UCSD-AML1 (cell line): ENCODE measurements at regions not wholly inside any gene's neighbourhood (a gene's known extent, or its start where the extent isn't known, plus 50 kb on each side); places are given as distances from the start of the nearest gene placed in this dataset.

ENCODE experiments used
- DNase-seq: peaks from one replicate; lab custom pipeline; 2025; ENCODE audit not compliant: unreplicated experiment; lab: John Stamatoyannopoulos, UW

GRCh38 chr18:33960417-33960816 is 264.3 kb downstream of the NOL4 start:
- DNase-seq: no peak

- DNase-seq: no peak
These were observed 265.1 kb downstream of the NOL4 start for GRCh38 chr18:33959609-33960008.

- no peak for DNase-seq
These were observed 267.0 kb downstream of the NOL4 start for GRCh38 chr18:33957707-33958106.

- no peak for DNase-seq
These were observed 273.7 kb downstream of the NOL4 start for GRCh38 chr18:33951031-33951430.

DNA sequence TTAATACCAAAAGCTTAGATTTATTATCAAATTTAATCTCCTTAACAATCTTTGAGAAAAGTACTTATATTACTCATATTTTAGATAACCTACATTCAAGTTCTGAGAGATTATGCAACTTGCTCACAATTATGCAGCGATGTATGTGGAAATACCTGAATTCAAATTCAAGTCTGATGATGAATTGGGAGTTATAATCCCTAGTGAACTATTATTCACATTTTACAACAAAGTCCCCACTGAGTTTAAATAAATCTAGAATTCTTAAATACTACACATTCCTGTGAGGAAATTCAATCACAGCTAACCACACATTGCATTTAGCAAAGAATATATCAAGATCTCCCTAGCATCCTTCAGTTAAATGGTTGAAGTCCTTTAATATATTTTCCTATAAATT is 278.4 kb downstream of the NOL4 start:
- DNase-seq: no peak

GRCh38 chr18:33944493-33944892 is 280.2 kb downstream of the NOL4 start:
- DNase-seq: no peak

DNA sequence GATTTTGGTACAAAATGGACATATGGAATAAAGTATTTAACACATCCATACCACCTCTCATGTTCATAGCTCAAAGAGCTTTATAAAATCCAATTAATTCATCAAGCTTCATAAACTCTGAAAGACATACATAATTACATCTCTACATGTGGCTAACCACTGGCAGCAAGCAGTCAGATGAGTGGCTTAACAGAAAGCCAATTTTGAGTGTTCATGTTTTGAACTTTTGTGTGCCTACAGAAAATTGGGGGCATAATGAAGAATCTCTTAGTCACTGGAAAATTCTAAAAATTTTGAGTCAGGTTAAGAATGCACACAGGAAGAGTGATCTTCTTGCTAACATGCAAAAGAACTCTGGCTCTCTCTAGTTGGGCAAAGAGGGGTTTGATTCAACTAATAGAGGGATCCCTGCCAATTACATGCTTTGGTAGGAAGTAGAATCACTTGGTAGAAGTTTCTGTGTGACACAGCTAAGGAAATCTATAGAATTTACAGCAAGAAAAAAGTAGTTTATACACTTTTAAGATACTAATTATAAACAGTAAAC is 287.4 kb downstream of the NOL4 start:
- DNase-seq: no peak

- no peak for DNase-seq
These were observed 290.5 kb downstream of the NOL4 start for GRCh38 chr18:33934258-33934657.

DNA sequence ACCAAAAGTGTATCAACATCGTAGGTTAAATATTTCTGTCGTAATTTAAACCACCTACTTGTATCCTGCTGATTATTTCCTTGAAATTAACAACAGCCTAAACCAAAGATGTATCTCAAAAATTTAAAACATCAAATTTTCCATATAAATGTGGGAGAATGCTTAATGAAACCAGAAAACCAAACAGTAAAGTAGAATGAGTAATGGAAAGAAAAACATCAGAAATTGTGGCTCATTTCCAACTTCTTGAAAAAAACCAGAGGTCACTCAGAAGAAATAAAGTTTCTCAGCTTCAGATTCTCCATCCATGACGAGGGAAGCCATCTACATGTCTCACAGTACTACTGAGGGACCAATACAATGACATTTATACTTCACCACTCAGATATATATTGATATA is 296.5 kb downstream of the NOL4 start:
- DNase-seq: no peak

- no peak for DNase-seq
These were observed 300.1 kb downstream of the NOL4 start for GRCh38 chr18:33924576-33924975.

DNA sequence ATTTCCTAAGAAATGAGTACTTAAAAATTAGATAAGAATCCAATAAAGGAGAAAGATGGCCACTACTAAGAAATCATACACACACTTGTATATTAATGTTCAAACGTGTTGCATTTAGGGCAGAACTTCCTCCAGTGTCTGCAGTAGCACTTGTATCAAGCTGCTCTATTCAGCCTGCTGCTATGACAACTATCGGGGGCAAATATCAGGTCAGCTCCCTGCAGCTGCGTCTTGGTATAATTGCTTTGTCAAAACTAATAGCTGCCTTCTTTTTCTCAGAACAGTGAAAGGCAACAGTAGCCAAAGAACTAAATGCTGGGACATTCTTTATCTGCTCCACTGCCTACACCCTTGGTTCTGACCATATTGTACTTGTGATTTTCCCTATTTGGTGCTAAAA is 300.7 kb downstream of the NOL4 start:
- DNase-seq: no peak

GRCh38 chr18:33918571-33918970 is 306.1 kb downstream of the NOL4 start:
- no peak for DNase-seq

DNA sequence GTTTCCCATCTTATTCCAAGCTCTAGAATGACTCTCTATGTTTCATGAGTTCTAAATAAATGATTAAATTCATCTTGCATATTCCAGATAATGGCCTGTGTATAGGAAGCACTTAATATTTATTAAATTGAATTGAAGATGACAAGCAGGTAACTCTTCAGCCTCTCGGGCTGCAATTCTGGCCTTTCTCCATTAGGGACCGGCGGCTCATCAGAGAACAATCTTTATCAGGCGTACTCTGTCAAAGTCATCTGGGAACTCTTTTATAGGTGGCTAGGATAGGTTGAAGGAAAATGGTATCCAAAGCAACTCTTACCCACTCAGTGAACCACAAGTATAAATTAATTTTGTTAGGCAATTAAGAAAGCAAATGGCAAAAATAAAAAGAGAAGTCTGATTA is 308.5 kb downstream of the NOL4 start:
- no peak for DNase-seq

DNA sequence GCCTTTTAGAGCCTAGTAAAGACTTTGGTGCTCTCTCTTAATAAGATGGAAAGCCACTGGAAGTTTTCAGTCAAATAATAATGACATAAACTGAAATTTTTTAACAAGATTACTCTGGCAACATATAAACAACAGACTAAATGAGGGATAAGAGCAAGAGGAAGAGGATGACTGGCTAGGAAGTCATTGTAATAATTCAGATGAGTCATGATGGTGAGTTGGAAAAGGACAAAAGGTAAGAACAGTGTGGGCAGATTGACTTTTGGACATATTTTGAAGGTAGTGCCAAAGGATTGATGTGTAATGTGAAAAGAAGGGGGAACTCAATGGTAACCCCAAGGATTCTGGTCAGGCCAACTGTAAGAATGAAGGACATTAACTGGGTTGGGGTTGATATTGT is 310.3 kb downstream of the NOL4 start:
- no peak for DNase-seq

DNA sequence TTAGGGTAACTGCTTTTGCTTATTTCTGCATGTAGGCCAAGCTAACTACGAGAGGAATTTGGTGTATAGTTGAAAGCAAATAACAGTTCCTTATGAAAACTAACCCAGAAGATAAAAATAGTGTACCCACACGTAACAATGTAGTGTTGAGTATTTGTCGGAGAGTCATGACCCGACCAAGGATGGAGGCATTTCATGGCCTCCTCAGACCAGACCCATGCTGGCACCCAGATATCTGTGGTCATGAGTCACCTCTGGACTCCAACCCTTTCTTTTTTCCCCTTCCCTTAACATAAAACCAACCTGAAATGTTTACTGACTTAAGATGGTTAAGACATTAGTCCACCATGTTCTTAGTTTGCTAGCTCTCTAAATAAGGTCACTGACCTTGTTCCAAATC is 318.7 kb downstream of the NOL4 start:
- DNase-seq: no peak

- no peak for DNase-seq
These were observed 322.7 kb downstream of the NOL4 start for GRCh38 chr18:33901894-33902512.

DNA sequence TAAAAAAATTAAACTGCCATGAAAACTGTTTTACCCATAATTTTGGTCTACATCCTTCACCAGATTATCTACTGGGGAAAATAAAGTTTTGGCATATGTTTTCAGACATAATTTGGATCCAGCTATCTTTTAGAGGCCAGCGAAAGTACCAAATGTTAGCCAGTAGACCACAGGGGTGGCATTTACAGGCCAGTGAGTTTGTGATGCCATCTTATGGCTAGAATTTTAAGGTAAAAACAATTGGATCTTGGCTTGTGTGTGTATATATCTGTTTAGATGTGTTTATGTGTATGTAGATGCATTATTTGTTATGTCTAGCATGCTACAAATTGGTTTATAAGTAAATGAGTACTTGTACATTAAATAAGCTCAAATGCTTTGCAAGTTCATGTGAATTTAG is 322.6 kb downstream of the ASXL3 start:
- no peak for DNase-seq

- DNase-seq: no peak
These were observed 320.4 kb downstream of the ASXL3 start for GRCh38 chr18:33898427-33898826.

- DNase-seq: no peak
These were observed 300.2 kb downstream of the ASXL3 start for GRCh38 chr18:33878213-33878612.

- DNase-seq: no peak
These were observed 297.1 kb downstream of the ASXL3 start for GRCh38 chr18:33875029-33875565.

- no peak for DNase-seq
These were observed 295.1 kb downstream of the ASXL3 start for GRCh38 chr18:33873112-33873511.

DNA sequence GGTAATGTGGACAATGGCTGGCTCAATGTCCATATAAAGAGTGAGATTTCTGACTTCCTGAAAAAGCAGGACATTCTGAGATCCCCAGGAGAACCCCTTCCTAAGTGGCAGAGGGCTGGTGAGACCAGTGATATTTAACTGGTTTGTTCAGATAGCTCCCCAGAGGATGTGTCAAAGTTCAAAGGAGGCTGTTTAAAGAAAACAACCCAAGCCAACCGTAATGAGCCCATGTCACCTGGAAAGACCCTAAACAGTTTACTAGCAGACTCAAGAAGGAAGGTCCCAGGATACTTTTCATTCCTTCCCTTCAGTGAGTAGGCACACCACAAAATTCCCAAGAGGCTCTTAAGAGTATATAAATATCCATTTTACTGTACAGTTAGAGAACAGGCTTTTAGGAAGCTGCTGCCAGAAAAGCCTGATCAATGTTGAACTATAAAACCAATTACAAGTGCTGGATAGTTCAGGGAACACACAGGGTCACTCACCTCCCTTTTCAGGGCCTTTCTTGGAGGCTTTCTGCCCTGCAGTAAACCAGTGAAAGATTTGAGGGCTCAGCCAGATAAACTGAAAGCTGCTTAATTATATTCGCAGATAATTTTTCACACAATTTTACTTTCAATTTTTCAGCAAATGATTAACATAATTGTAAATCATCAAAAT is 293.5 kb downstream of the ASXL3 start:
- no peak for DNase-seq

DNA sequence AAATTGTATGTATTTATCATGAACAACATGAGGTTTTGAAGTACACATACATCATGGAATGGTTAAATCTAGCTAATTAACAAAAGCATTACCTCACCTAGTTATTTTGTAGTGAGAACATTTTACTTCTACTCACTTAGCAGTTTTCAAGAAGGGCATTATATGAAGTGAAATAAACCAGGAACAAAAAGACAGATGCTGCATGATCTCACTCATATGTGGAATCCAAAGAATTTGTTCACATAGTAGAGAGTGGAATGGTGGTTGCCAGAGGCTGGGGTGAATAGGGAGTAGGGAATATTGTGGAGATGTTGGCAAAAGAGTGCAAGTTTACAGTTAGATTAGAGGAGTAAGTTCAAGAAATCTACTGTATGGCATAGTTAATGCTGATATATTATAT is 292.0 kb downstream of the ASXL3 start:
- DNase-seq: no peak
